Heart right ventricle (tissue), 16 donors: ENCODE measurements at regions not wholly inside any gene's neighbourhood (a gene's known extent, or its start where the extent isn't known, plus 50 kb on each side); places are given as distances from the start of the nearest gene placed in this dataset.

Source experiments
- ATAC-seq, 8 donors: fragments of 200-7000 bp; cut with Tn5 transposase; one replicate each; pipeline ENCODE4 v1.9.1; 2020; ENCODE audit warnings: mild to moderate bottlenecking in 8 of 8, moderate library complexity in 8 of 8, moderate number of reproducible peaks in 1 of 8
- DNase-seq, 2 donors: peaks; one replicate each; pipeline ENCODE4 v3.0.0-alpha.2; 2020
- H3K27ac ChIP-seq, 10 donors: fragments of 200-600 bp; sonication (generic) in 2 of 10; one replicate each; pipeline versions ENCODE4 v1.5.0 to v1.8.0; 2020 to 2022; ENCODE audit warnings: mild to moderate bottlenecking in 3 of 10
- H3K27me3 ChIP-seq, 7 donors: fragments of 200-600 bp; one replicate each; pipeline ENCODE4 v1.8.0; 2021 to 2022; ENCODE audit warnings: mild to moderate bottlenecking in 2 of 7
- H3K36me3 ChIP-seq, 9 donors: fragments of 200-600 bp; sonication (generic) in 1 of 9; one replicate each; pipeline versions ENCODE4 v1.5.0 to v1.8.0; 2020 to 2022; ENCODE audit warnings: mild to moderate bottlenecking in 2 of 9
- H3K4me1 ChIP-seq, 9 donors: fragments of 200-600 bp; sonication (generic) in 1 of 9; one replicate each; pipeline versions ENCODE4 v1.5.0 to v1.8.0; 2020 to 2022; ENCODE audit warnings: mild to moderate bottlenecking in 4 of 9
- H3K4me3 ChIP-seq, 10 donors: fragments of 200-600 bp; sonication (generic) in 2 of 10; one replicate each; pipeline versions ENCODE4 v1.5.0 to v1.8.0; 2020 to 2022; ENCODE audit warnings: mild to moderate bottlenecking in 7 of 10, moderate library complexity in 2 of 10
- H3K9me3 ChIP-seq, 11 donors: fragments of 200-600 bp in 10 of 11; sonication (generic) in 2 of 11; one replicate each; pipeline versions ENCODE4 v1.5.0 to v1.8.0; 2013 to 2022; ENCODE audit warnings: mild to moderate bottlenecking in 2 of 11, control low read depth in 1 of 11, moderate library complexity in 1 of 11
- CTCF ChIP-seq, 9 donors: fragments of 200-600 bp; sonication (generic) in 2 of 9; IDR thresholded peaks; one replicate each; pipeline versions ENCODE4 v1.5.0 to v1.8.0; 2021 to 2022; ENCODE audit warnings: antibody characterized with exemption in 9 of 9, mild to moderate bottlenecking in 5 of 9, moderate library complexity in 1 of 9
- WGBS, 2 donors: extraction: QIAGEN DNeasy Blood & Tissue Kit; methylation state at CpG; one replicate each; pipeline ENCODE4 v1.1.7; 2013; ENCODE audit warnings: inconsistent platforms in 1 of 2; 5-methylcytosine and 5-hydroxymethylcytosine counted together
- intact Hi-C, 10 donors: fragments of 100-400 bp; cut with DNase I; formaldehyde crosslinking; loops; one replicate each; pipeline versions ENCODE4 v1.11.1 to v1.14.2; 2022
- donor health status: Arrhythmogenic right ventricular cardiomyopathy.
- donor health status: ischemic (EF 13 %, LVEDD 7.1; RV severe dilation, severe dysfunction).
- donor health status: healthy with polysubstance abuse.
- donor health status: DM: no; HTN: yes; CAD: no.
- donor health status: DM: no; HTN: no; CAD: no.
- donor health status: ischemic (EF 25% LVEDD 6.9; RV normal size, moderate dysfunction).
- donor health status: ischemic (EF 25% LVEDD 5.7; RV mildly dilated, moderate dysfunction).
- donor health status: healthy.
- donor health status: DM: yes; HTN: yes; CAD: no.
- donor health status: Ischemic cardiomyopathy.
- donor health status: ischemic (EF 35%, LVEDD 5.7; RV mildly dilated, moderate dysfunction).
- donor health status: nonischemic (EF 11% LVEDD 7.7; RV severe dilation, severe dysfunction).
- donor health status: DM: yes; HTN: yes; CAD: no.
- donor health status: PGD.
- donor health status: ischemic (EF 29% LVEDD 5.4; RV normal size, mild dysfunction).
- donor health status: nonischemic (EF 23%, LVEDD 6.1; RV moderate dilation, normal function).

GRCh38 chr1:194184425-194184824, 998.0 kb upstream of the B3GALT2 start:
- Histone ChIP-seq H3K4me3 (no peak overlapping the region), H3K27me3 (no peaks in the 10 kb centered on the region), H3K4me1 (no peaks in the 10 kb centered on the region), H3K36me3 (no peaks in the 10 kb centered on the region), H3K27ac (no peak overlapping the region), H3K9me3 (peaks cover 0 to 8% (median 0%) of the 10 kb centered on the region in 11 donors)
- no peak for DNase-seq
- TF ChIP-seq CTCF (IDR thresholded peaks at IDR 0.05), result no peak
- intact Hi-C loops, result no loop called here
- no peak for ATAC-seq

GRCh38 chr1:194181845-194182244, 995.4 kb upstream of the B3GALT2 start:
- H3K4me1 ChIP-seq, result no peaks in the 10 kb centered on the region
- DNase-seq (no peak), ATAC-seq (no peak)
- H3K27ac ChIP-seq, result no peak overlapping the region
- WGBS, 2 donors, result 92 to 95% methylated on average over 5 of the region's 5 CpGs
- H3K36me3 ChIP-seq, result no peaks in the 10 kb centered on the region
- no peak overlapping the region for H3K4me3 ChIP-seq
- TF ChIP-seq CTCF (IDR thresholded peaks at IDR 0.05), result no peak
- intact Hi-C loops, result no loop called here
- peaks cover 0 to 8% (median 0%) of the 10 kb centered on the region in 11 donors for H3K9me3 ChIP-seq
- no peaks in the 10 kb centered on the region for H3K27me3 ChIP-seq

GRCh38 chr1:194176212-194176611, 989.8 kb upstream of the B3GALT2 start:
- DNase-seq (no peak), ATAC-seq (no peak)
- no peak for TF ChIP-seq CTCF (IDR thresholded peaks at IDR 0.05)
- Histone ChIP-seq H3K4me1 (no peaks in the 10 kb centered on the region), H3K27me3 (no peaks in the 10 kb centered on the region), H3K4me3 (no peak overlapping the region), H3K36me3 (no peaks in the 10 kb centered on the region), H3K9me3 (peaks cover 0 to 3% (median 0%) of the 10 kb centered on the region in 11 donors), H3K27ac (no peak overlapping the region)
- 69 to 92% methylated on average over 2 of the region's 2 CpGs for WGBS, 2 donors
- intact Hi-C loops, result no loop called here

- TF ChIP-seq CTCF (IDR thresholded peaks at IDR 0.05), result no peak
- H3K4me3 ChIP-seq, result no peak overlapping the region
- no peaks in the 10 kb centered on the region for H3K36me3 ChIP-seq
- DNase-seq (no peak), ATAC-seq (no peak)
- no peaks in the 10 kb centered on the region for H3K4me1 ChIP-seq
- peaks cover 0 to 7% (median 0%) of the 10 kb centered on the region in 11 donors for H3K9me3 ChIP-seq
- intact Hi-C loops, result no loop called here
- H3K27ac ChIP-seq, result no peak overlapping the region
- no peaks in the 10 kb centered on the region for H3K27me3 ChIP-seq
- 93 to 98% methylated on average over 1 of the region's 1 CpG for WGBS, 2 donors
Observed at GRCh38 chr1:194175251-194175650, 988.8 kb upstream of the B3GALT2 start.

GRCh38 chr1:194174528-194174927, 988.1 kb upstream of the B3GALT2 start:
- H3K9me3 ChIP-seq, result peaks cover 0 to 10% (median 0%) of the 10 kb centered on the region in 11 donors
- no peaks in the 10 kb centered on the region for H3K36me3 ChIP-seq
- no peaks in the 10 kb centered on the region for H3K27me3 ChIP-seq
- TF ChIP-seq CTCF (IDR thresholded peaks at IDR 0.05), result no peak
- no peaks in the 10 kb centered on the region for H3K4me1 ChIP-seq
- H3K4me3 ChIP-seq, result no peak overlapping the region
- intact Hi-C loops, result no loop called here
- ATAC-seq (no peak), DNase-seq (no peak)
- H3K27ac ChIP-seq, result no peak overlapping the region
